H1 (cell line): ENCODE measurements at regions not wholly inside any gene's neighbourhood (a gene's known extent, or its start where the extent isn't known, plus 50 kb on each side); places are given as distances from the start of the nearest gene placed in this dataset.

Experiments
- CTCF ChIA-PET: fragments of 300-600 bp; sonication (Branson Sonifier 250); formaldehyde crosslinking; loops from one replicate; lab custom pipeline; 2021; ENCODE audit not compliant: partially characterized antibody; lab: Charles Lee
- POLR2A ChIA-PET: fragments of 300-600 bp; sonication (Branson Sonifier 250); formaldehyde crosslinking; loops from one replicate; lab custom pipeline; 2021; ENCODE audit warnings: inconsistent platforms; ENCODE audit not compliant: partially characterized antibody; lab: Charles Lee
- DNase-seq, 2 experiments: peaks; one replicate each; pipeline versions ENCODE4 v3.0.0 to v3.0.0-alpha.2; 2010 to 2022; ENCODE audit warnings: low spot score in 2 of 2, low read depth in 1 of 2, mixed read lengths in 1 of 2
- FAIRE-seq: peaks from 2 replicates; lab custom pipeline; 2011; peaks lifted over from hg19 to GRCh38; lab: Jason Lieb, UNC
- H2AFZ ChIP-seq: 2 replicates; pipeline ENCODE4 v1.8.1; 2012; ENCODE audit warnings: low read length, inconsistent platforms
- H2AK5ac ChIP-seq: 2 replicates; pipeline ENCODE4 v1.6.1; 2013; ENCODE audit warnings: low read depth, low read length
- H2BK120ac ChIP-seq: replicated peaks from 2 replicates; pipeline ENCODE3; 2013; ENCODE audit warnings: low read depth, low read length, inconsistent platforms
- H2BK12ac ChIP-seq: 2 replicates; pipeline ENCODE4 v1.6.1; 2013; ENCODE audit warnings: low read depth, low read length
- H2BK15ac ChIP-seq: 2 replicates; pipeline ENCODE4 v1.6.1; 2013; ENCODE audit warnings: low read length
- H2BK20ac ChIP-seq: 2 replicates; pipeline ENCODE4 v1.6.1; 2013; ENCODE audit warnings: low read length
- H2BK5ac ChIP-seq: 2 replicates; pipeline ENCODE4 v1.6.1; 2013; ENCODE audit warnings: low read depth, low read length
- H3K14ac ChIP-seq: 2 replicates; pipeline ENCODE4 v1.6.1; 2013; ENCODE audit warnings: inconsistent platforms; ENCODE audit not compliant: insufficient read length
- H3K18ac ChIP-seq: 2 replicates; pipeline ENCODE4 v1.6.1; 2013; ENCODE audit warnings: low read length; ENCODE audit errors: extremely low read depth
- H3K23ac ChIP-seq: 2 replicates; pipeline ENCODE4 v1.6.1; 2013; ENCODE audit warnings: inconsistent platforms; ENCODE audit not compliant: insufficient read length
- H3K23me2 ChIP-seq: 2 replicates; pipeline ENCODE4 v1.6.1; 2013; ENCODE audit warnings: low read depth, low read length
- H3K27ac ChIP-seq: 2 replicates; pipeline ENCODE4 v1.6.1; 2011; ENCODE audit warnings: low read depth, low read length, inconsistent platforms
- H3K27me3 ChIP-seq, 4 experiments: replicated peaks in 1 of 4; 1 replicate in 1 of 4; 2 replicates in 3 of 4; pipeline versions ENCODE4 v1.6.1 to v1.8.1; 2011 to 2013; ENCODE audit warnings: low read length in 3 of 4, mild to moderate bottlenecking in 3 of 4, inconsistent platforms in 2 of 4, mixed read lengths in 2 of 4, moderate library complexity in 1 of 4; ENCODE audit not compliant: control insufficient read depth in 3 of 4, insufficient read depth in 3 of 4; ENCODE audit errors: extremely low read depth in 1 of 4
- H3K36me3 ChIP-seq, 4 experiments: 2 replicates each; pipeline versions ENCODE4 v1.6.1 to v1.8.1; 2011 to 2013; ENCODE audit warnings: mild to moderate bottlenecking in 4 of 4, low read length in 3 of 4, moderate library complexity in 2 of 4, control low read depth in 1 of 4, inconsistent platforms in 1 of 4; ENCODE audit not compliant: insufficient read depth in 4 of 4, control insufficient read depth in 2 of 4
- H3K4ac ChIP-seq: replicated peaks from 2 replicates; pipeline ENCODE3; 2013; ENCODE audit warnings: low read length, low read depth, mixed read lengths, inconsistent platforms; ENCODE audit not compliant: insufficient read length
- H3K4me1 ChIP-seq, 4 experiments: replicated peaks in 1 of 4; 1 replicate in 1 of 4; 2 replicates in 3 of 4; pipeline versions ENCODE4 v1.6.1 to v1.8.1; 2011 to 2013; ENCODE audit warnings: low read length in 3 of 4, inconsistent platforms in 2 of 4, mixed read lengths in 1 of 4; ENCODE audit not compliant: insufficient read depth in 4 of 4, control insufficient read depth in 3 of 4
- H3K4me2 ChIP-seq, 2 experiments: 2 replicates each; pipeline versions ENCODE4 v1.6.1 to v1.8.1; 2011 to 2013; ENCODE audit warnings: low read depth in 2 of 2, low read length in 2 of 2, control low read depth in 1 of 2, inconsistent platforms in 1 of 2, mild to moderate bottlenecking in 1 of 2; ENCODE audit not compliant: insufficient read depth in 1 of 2
- H3K4me3 ChIP-seq, 4 experiments: fragments of 200-600, 300-600 bp in 1 of 4; sonication (generic), shearing (Covaris generic), sonication (Bioruptor Twin) in 1 of 4; 2 replicates each; pipeline versions ENCODE4 v1.5.1 to v1.8.1; 2011 to 2016; ENCODE audit warnings: low read length in 4 of 4, low read depth in 3 of 4, control low read depth in 2 of 4, inconsistent platforms in 2 of 4, mild to moderate bottlenecking in 2 of 4, mixed read lengths in 1 of 4, moderate library complexity in 1 of 4; ENCODE audit not compliant: insufficient read depth in 2 of 4; ENCODE audit errors: extremely low read depth in 1 of 4
- H3K56ac ChIP-seq: replicated peaks from 2 replicates; pipeline ENCODE3; 2013; ENCODE audit warnings: low read depth, mild to moderate bottlenecking, mixed read lengths, low read length, inconsistent platforms; ENCODE audit not compliant: insufficient read length
- H3K79me1 ChIP-seq: 2 replicates; pipeline ENCODE4 v1.6.1; 2013; ENCODE audit warnings: low read depth, low read length, control low read depth
- H3K79me2 ChIP-seq, 2 experiments: 2 replicates each; pipeline versions ENCODE4 v1.6.1 to v1.8.1; 2012 to 2013; ENCODE audit warnings: low read length in 2 of 2, mild to moderate bottlenecking in 2 of 2, inconsistent platforms in 1 of 2; ENCODE audit not compliant: insufficient read depth in 2 of 2, control insufficient read depth in 1 of 2
- H3K9ac ChIP-seq, 4 experiments: replicated peaks in 1 of 4; 1 replicate in 1 of 4; 2 replicates in 3 of 4; pipeline versions ENCODE4 v1.6.1 to v1.8.1; 2011 to 2013; ENCODE audit warnings: low read depth in 3 of 4, low read length in 3 of 4, control low read depth in 2 of 4, mild to moderate bottlenecking in 2 of 4, moderate library complexity in 2 of 4, inconsistent platforms in 1 of 4; ENCODE audit errors: extremely low read depth in 1 of 4
- H3K9me3 ChIP-seq, 2 experiments: 2 replicates each; pipeline versions ENCODE4 v1.6.1 to v1.8.1; 2012 to 2013; ENCODE audit warnings: mild to moderate bottlenecking in 2 of 2, moderate library complexity in 2 of 2, control low read depth in 1 of 2, inconsistent platforms in 1 of 2, low read depth in 1 of 2, low read length in 1 of 2, mixed read lengths in 1 of 2; ENCODE audit not compliant: insufficient read depth in 2 of 2
- H4K20me1 ChIP-seq, 2 experiments: replicated peaks in 1 of 2; 2 replicates each; pipeline versions ENCODE3 to v1.8.1; 2011 to 2013; ENCODE audit warnings: inconsistent platforms in 2 of 2, low read length in 2 of 2, mild to moderate bottlenecking in 1 of 2; ENCODE audit not compliant: insufficient read depth in 2 of 2, control insufficient read depth in 1 of 2
- H4K5ac ChIP-seq: 2 replicates; pipeline ENCODE4 v1.6.1; 2013; ENCODE audit warnings: low read length, low read depth, mixed read lengths, inconsistent platforms; ENCODE audit not compliant: insufficient read length
- H4K8ac ChIP-seq: 2 replicates; pipeline ENCODE4 v1.8.0; 2013; ENCODE audit warnings: mild to moderate bottlenecking, moderate library complexity, low read length, inconsistent platforms; ENCODE audit not compliant: insufficient read depth; ENCODE audit errors: extremely low read depth
- H4K91ac ChIP-seq: replicated peaks from 2 replicates; pipeline ENCODE3; 2013; ENCODE audit warnings: low read length, mixed read lengths, inconsistent platforms; ENCODE audit not compliant: insufficient read length
- ASH2L ChIP-seq: fragments of 200-600, 300-600 bp; sonication (generic); IDR thresholded peaks from one replicate; pipeline ENCODE4 v1.7.1; 2017; ENCODE audit warnings: low read length
- BACH1 ChIP-seq: IDR thresholded peaks from 2 replicates; pipeline ENCODE4 v1.6.1; 2012; ENCODE audit warnings: low read length, improper control_type of control experiment
- CTCF ChIP-seq, 3 experiments: IDR thresholded peaks; 1 replicate in 2 of 3; 2 replicates in 1 of 3; pipeline versions ENCODE4 v1.5.1 to v1.6.1; 2011; ENCODE audit warnings: low read length in 3 of 3, mild to moderate bottlenecking in 3 of 3, inconsistent platforms in 2 of 3, low read depth in 1 of 3, moderate library complexity in 1 of 3; ENCODE audit not compliant: insufficient read depth in 1 of 3; ENCODE audit errors: control extremely low read depth in 1 of 3
- POLR2A ChIP-seq, 2 experiments: IDR thresholded peaks; 1 replicate in 1 of 2; 2 replicates in 1 of 2; pipeline ENCODE4 v1.6.1; 2011; ENCODE audit warnings: low read depth in 2 of 2, low read length in 2 of 2, mild to moderate bottlenecking in 2 of 2; ENCODE audit errors: control extremely low read depth in 1 of 2
- POU5F1 ChIP-seq: IDR thresholded peaks from 2 replicates; pipeline ENCODE4 v1.6.1; 2011; ENCODE audit warnings: low read depth, mild to moderate bottlenecking, low read length, moderate library complexity
- RAD21 ChIP-seq, 2 experiments: IDR thresholded peaks in 1 of 2; conservative IDR thresholded peaks in 1 of 2; 2 replicates each; pipeline ENCODE4 v1.6.1; 2011; ENCODE audit warnings: low read depth in 2 of 2, low read length in 2 of 2, improper control_type of control experiment in 1 of 2, inconsistent platforms in 1 of 2, mild to moderate bottlenecking in 1 of 2, moderate library complexity in 1 of 2
- RXRA ChIP-seq: IDR thresholded peaks from 2 replicates; pipeline ENCODE4 v1.6.1; 2011; ENCODE audit warnings: low read depth, mild to moderate bottlenecking, low read length, moderate library complexity; ENCODE audit not compliant: insufficient read depth
- SIN3A ChIP-seq, 2 experiments: IDR thresholded peaks in 1 of 2; conservative IDR thresholded peaks in 1 of 2; 2 replicates each; pipeline ENCODE4 v1.6.1; 2011 to 2012; ENCODE audit warnings: low read length in 2 of 2, improper control_type of control experiment in 1 of 2, low read depth in 1 of 2, mild to moderate bottlenecking in 1 of 2
- SP1 ChIP-seq: IDR thresholded peaks from 2 replicates; pipeline ENCODE4 v1.6.1; 2011; ENCODE audit warnings: low read depth, low read length
- SUZ12 ChIP-seq: fragments of 200-600 bp; sonication (generic); IDR thresholded peaks from 2 replicates; pipeline ENCODE4 v1.6.1; 2012; ENCODE audit warnings: mild to moderate bottlenecking, inconsistent platforms, low read length, moderate library complexity, mixed read lengths
- TBP ChIP-seq: IDR thresholded peaks from 2 replicates; pipeline ENCODE4 v1.6.1; 2011; ENCODE audit warnings: low read depth, low read length, improper control_type of control experiment
- WGBS, 2 experiments: shearing (Covaris generic) in 1 of 2; methylation state at CpG; one replicate each; pipeline versions ENCODE4 v1.1.6 to v1.1.7; 2013 to 2015; ENCODE audit warnings: low lambda C conversion rate in 2 of 2, mixed read lengths in 2 of 2, inconsistent platforms in 1 of 2, low coverage in 1 of 2, missing lambda C conversion rate in 1 of 2; ENCODE audit not compliant: insufficient replicate concordance in 2 of 2, insufficient coverage in 1 of 2, insufficient read length in 1 of 2; ENCODE audit errors: extremely low coverage in 1 of 2, missing lambda C conversion rate in 1 of 2; 5-methylcytosine and 5-hydroxymethylcytosine counted together

- Histone ChIP-seq H2BK15ac (no peak overlapping the region), H2BK120ac (no peak overlapping the region), H3K27me3 (no peaks in the 10 kb centered on the region), H2BK12ac (no peak overlapping the region), H3K27ac (no peak overlapping the region), H4K20me1 (no peaks in the 10 kb centered on the region), H3K36me3 (no peaks in the 10 kb centered on the region), H3K23me2 (no peaks in the 10 kb centered on the region), H3K4me2 (no peak overlapping the region), H3K14ac (no peak overlapping the region), H2AK5ac (no peak overlapping the region), H3K4me1 (peaks cover 0 to 3% (median 0%) of the 10 kb centered on the region in 4 experiments; a peak in 1 of 7 replicates), H3K9me3 (no peaks in the 10 kb centered on the region), H4K5ac (no peak overlapping the region), H3K56ac (no peak overlapping the region), H2AFZ (no peak overlapping the region), H3K79me1 (no peaks in the 10 kb centered on the region)
- WGBS, 2 experiments, result 89% methylated on average over 5 of the region's 5 CpGs; no CpG with 5 or more reads in 1 of the 2 experiments
- FAIRE-seq, result no peak
- POLR2A ChIA-PET, result no interaction called here
- no peak for TF ChIP-seq SP1
- TF ChIP-seq BACH1, result no peak
- no peak for TF ChIP-seq RAD21 (IDR thresholded peaks at IDR 0.05 in 1 of 2, conservative IDR thresholded peaks at IDR 0.05 in 1 of 2; ENCODE audit: low read depth in 2 of 2, low read length in 2 of 2)
- TF ChIP-seq ASH2L, result no peak
- TF ChIP-seq POU5F1, result no peak
- no peak for TF ChIP-seq CTCF (IDR thresholded peaks at IDR 0.05; ENCODE audit: control extremely low read depth in 1 of 3, insufficient read depth in 1 of 3, low read depth in 1 of 3, low read length in 3 of 3)
- no peak for TF ChIP-seq TBP
- no peak for TF ChIP-seq RXRA
- TF ChIP-seq SUZ12, result no peak
- TF ChIP-seq SIN3A (conservative IDR thresholded peaks at IDR 0.05 in 1 of 2, IDR thresholded peaks at IDR 0.05 in 1 of 2; ENCODE audit: low read depth in 1 of 2, low read length in 2 of 2), result no peak
- no peak for TF ChIP-seq POLR2A (IDR thresholded peaks at IDR 0.05; ENCODE audit: control extremely low read depth in 1 of 2, low read depth in 2 of 2, low read length in 2 of 2)
- TF ChIP-seq, all 59 proteins: peak for 0
- Histone ChIP-seq H3K9ac (no peak overlapping the region), H3K79me2 (no peaks in the 10 kb centered on the region), H3K18ac (no peak overlapping the region), H2BK5ac (no peak overlapping the region), H4K91ac (no peak overlapping the region), H4K8ac (no peak overlapping the region), H3K23ac (no peak overlapping the region), H3K4me3 (no peak overlapping the region), H2BK20ac (no peak overlapping the region), H3K4ac (no peak overlapping the region)
- CTCF ChIA-PET, result no interaction called here
- DNase-seq, result no peak
Observed at GRCh38 chr2:16948053-16948452, 282.4 kb upstream of the CYRIA start.
